ENCODE measurements at regions not wholly inside any gene's neighbourhood (a gene's known extent, or its start where the extent isn't known, plus 50 kb on each side); places are given as distances from the start of the nearest gene placed in this dataset.

DNA sequence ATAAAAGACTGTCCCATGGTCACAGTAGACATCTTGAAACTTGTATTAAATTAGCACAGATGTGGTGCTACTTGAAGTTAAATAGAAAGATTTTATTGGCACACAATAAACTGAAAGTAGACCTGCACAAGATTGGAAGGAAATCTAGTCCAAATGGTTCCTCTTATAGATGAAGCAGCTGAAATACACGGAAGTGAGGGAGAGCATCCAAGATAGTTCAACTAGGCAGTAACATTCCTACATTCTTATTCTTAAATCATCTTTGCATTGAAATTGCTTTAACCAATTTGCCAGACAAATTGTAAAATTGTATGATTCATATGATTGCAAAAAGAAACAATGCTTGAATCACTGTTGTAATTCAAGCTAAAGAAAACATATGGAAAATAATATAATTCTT, 87.6 kb upstream of the VCX3B start:
- TF ChIP-seq, protein P1, sequence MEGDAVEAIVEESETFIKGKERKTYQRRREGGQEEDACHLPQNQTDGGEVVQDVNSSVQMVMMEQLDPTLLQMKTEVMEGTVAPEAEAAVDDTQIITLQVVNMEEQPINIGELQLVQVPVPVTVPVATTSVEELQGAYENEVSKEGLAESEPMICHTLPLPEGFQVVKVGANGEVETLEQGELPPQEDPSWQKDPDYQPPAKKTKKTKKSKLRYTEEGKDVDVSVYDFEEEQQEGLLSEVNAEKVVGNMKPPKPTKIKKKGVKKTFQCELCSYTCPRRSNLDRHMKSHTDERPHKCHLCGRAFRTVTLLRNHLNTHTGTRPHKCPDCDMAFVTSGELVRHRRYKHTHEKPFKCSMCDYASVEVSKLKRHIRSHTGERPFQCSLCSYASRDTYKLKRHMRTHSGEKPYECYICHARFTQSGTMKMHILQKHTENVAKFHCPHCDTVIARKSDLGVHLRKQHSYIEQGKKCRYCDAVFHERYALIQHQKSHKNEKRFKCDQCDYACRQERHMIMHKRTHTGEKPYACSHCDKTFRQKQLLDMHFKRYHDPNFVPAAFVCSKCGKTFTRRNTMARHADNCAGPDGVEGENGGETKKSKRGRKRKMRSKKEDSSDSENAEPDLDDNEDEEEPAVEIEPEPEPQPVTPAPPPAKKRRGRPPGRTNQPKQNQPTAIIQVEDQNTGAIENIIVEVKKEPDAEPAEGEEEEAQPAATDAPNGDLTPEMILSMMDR (conservative IDR thresholded peaks at IDR 0.05; ENCODE audit: low read length): no peak
- TF ChIP-seq EZH2phosphoT487 (IDR thresholded peaks at IDR 0.05; ENCODE audit: borderline replicate concordance): no peak

Data from Loucy (cell line).